H7 (cell line): ENCODE measurements at regions not wholly inside any gene's neighbourhood (a gene's known extent, or its start where the extent isn't known, plus 50 kb on each side); places are given as distances from the start of the nearest gene placed in this dataset.
A peak's percentile ranks its signal among the peaks of the same experiment; 100 is the strongest.
"Not testable (repeated sequence)": the region's sequence is repeated elsewhere in the genome, so short reads cannot be mapped to it uniquely, and the experiment has no call there.

ENCODE experiments used
- DNase-seq: peaks from one replicate; pipeline ENCODE4 v3.0.0; 2012
- H3K27me3 ChIP-seq: 2 replicates; pipeline ENCODE4 v1.6.0; 2011; ENCODE audit warnings: mild to moderate bottlenecking, low read length; ENCODE audit not compliant: control insufficient read depth, insufficient read depth
- H3K36me3 ChIP-seq: replicated peaks from 2 replicates; pipeline ENCODE4 v1.5.1; 2011; ENCODE audit warnings: low read length; ENCODE audit not compliant: control insufficient read depth, insufficient read depth
- H3K4me3 ChIP-seq: 2 replicates; pipeline ENCODE4 v1.5.1; 2011; ENCODE audit warnings: low read depth, mild to moderate bottlenecking, control low read depth, low read length, moderate library complexity; ENCODE audit not compliant: insufficient read depth

DNA sequence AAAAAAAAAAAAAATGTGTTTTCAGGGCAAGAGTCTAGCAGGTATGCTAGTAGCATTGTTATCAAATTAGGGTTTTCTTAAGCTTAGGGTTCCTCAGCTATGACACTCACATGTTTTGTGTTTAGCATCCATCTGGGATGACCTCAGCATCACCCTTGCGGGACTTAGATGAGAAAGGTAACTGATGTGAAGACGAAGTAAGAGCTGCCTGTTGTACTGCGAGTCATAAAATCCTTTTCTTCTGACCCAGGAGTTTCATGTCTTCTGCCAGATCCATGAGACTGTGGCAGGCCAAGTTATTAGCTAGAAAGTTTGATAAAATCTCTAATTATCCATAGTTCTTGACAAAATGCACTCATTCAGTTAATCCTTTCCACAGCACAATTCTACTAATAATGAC, 1251.1 kb downstream of the AMY1C start:
- no peak overlapping the region for H3K4me3 ChIP-seq
- no peaks in the 10 kb centered on the region for H3K27me3 ChIP-seq
- H3K36me3 ChIP-seq = no peaks in the 10 kb centered on the region
- DNase-seq = no peak

DNA sequence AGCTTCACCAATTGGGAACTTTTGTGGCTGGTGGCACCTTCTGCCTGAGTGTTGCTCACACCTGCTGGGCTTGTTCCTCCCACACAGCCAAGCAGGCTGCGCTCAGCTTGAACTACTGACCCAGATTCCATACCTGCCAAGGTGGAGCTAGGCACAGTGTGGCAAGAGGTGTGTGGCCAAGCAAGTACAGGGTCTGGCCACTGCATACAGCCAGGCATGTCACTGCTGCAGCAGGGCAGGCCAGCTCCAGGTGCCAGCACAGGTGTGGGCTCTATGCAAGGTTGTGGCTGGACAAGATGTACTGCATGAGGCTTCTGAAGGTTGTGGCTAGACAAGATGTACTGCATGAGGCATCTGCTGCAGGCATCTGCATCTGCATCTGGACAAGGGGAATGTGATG, 1254.8 kb downstream of the AMY1C start:
- no peak for DNase-seq
- H3K27me3 ChIP-seq = no peaks in the 10 kb centered on the region
- H3K4me3 ChIP-seq = no peak overlapping the region
- no peaks in the 10 kb centered on the region for H3K36me3 ChIP-seq

DNA sequence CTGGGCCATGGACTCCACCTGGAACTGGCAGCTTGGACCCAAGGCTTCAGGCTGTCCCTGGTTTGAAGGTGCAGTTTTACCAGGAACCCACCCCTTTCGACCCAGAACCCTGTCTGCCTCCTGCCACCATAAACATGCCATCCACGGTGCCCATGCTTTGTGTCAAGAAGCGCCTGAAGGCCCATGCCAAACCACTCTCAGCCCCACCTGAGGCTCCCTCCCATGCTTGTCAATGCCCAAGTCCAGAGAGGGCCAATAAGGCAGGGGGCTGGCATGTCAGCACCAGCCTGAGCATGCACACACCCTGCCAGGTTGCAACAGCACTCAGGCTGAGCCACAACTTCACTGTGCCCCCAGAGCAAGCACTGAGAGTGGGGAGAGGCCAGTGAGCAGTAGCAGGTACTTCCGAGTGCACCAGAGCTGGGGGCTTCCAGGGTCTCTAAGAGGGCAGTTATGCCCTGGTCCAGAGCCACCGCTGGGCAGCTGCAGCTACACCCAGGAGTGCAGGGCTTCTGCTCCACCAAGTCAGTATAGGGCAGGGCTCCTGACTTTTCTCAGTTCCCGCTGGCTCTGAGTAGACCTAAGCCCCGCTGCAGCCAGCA, 1256.0 kb downstream of the AMY1C start:
- H3K36me3 ChIP-seq = no peaks in the 10 kb centered on the region
- DNase-seq = no peak
- H3K27me3 ChIP-seq = no peaks in the 10 kb centered on the region
- no peak overlapping the region for H3K4me3 ChIP-seq

DNA sequence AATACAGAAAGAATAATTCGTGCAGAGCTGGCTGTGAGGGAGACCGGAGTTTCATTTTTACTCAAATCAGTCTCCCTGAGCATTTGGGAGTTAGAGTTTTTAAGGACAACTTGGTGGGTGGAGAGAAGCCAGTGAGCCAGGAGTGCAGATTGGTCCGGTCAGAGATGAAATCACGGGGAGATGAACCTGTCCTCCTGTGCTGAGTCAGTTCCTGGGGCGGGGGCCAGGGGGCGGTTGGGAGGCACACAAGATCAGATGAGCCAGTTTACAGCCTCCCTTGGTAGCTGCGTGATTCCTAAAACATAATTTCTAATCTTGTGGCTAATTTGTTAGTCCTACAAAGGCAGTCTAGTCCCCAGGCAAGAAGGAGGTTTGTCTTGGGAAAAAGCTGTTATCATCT, 1267.9 kb downstream of the AMY1C start:
- no peak for DNase-seq
- no peaks in the 10 kb centered on the region for H3K36me3 ChIP-seq
- H3K4me3 ChIP-seq = no peak overlapping the region
- no peaks in the 10 kb centered on the region for H3K27me3 ChIP-seq

DNA sequence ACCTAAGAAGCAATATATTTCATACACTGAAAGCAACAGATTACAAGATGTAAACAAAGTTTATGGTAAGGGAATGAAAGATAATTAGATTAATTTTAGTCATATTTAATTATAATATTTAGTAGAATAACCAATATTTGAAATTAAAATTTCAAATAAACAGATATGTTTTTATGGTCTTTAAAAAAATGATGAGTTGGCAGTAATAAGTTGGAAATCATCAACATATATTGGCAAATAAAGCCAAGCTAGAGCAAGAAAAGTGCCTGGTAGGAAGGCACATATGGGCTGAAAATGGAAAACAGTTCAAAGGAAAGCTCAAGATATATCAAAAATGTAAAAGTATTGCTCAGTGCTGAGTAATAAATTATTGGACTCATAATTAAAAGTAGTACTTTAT, 1274.0 kb downstream of the AMY1C start:
- Histone ChIP-seq H3K4me3 (no peak overlapping the region), H3K36me3 (no peaks in the 10 kb centered on the region)
- no peak for DNase-seq

DNA sequence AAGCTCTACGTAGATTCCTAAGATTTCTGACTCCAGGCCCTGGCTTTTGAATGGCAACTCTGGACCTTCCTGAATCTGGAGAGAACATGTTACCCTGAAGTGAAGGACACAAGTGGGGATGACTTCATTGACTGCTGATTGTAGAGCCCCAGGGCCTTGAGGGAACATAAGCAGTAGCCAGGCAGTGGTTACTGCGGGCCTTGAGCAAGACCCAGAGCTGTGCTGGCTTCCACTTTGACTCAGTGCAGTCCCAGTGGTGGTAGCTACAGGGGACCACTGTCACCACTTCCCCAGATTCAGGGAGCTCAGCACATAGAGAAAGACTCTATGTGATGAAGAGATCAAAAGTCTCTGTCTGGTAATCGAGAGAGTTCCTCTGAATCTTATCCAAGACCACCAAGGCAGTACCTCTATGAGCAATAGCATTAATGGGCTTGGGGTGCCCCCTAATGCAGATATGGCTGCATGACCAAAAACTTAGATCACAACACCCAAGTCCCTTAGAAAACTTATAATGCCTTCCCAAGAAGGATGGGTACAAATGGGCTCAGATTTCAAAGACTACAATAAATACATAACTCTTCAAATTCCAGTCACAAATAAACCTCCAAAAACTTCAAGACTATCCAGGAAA, 1278.3 kb downstream of the AMY1C start:
- DNase-seq = no peak
- Histone ChIP-seq H3K27me3 (no peaks in the 10 kb centered on the region), H3K4me3 (no peak overlapping the region), H3K36me3 (no peaks in the 10 kb centered on the region)

More for the DNA sequence above, 1274.0 kb downstream of the AMY1C start:
- H3K27me3 ChIP-seq = no peaks in the 10 kb centered on the region

DNA sequence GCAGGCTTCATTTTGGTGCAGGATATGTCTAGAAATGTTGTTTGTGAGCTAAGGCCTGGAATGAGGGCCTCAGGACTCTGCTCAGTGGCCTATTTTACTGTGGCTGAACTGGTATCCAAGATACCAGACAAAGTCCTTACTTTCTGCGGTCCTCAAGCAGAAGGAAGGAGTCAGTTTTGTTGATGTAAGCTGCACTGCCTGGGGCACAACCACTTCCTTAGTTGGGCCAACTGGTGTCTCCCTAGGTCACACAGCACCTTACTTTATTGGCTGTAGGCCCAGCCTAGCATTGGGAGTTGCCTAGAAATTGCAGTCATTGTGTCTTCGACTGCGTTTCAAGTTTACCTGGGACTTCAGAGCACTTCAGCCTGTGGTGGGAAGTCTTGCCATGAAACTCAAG, 1322.7 kb downstream of the AMY1C start:
- Histone ChIP-seq H3K27me3 (no peaks in the 10 kb centered on the region), H3K36me3 (no peaks in the 10 kb centered on the region), H3K4me3 (no peak overlapping the region)
- DNase-seq = no peak

DNA sequence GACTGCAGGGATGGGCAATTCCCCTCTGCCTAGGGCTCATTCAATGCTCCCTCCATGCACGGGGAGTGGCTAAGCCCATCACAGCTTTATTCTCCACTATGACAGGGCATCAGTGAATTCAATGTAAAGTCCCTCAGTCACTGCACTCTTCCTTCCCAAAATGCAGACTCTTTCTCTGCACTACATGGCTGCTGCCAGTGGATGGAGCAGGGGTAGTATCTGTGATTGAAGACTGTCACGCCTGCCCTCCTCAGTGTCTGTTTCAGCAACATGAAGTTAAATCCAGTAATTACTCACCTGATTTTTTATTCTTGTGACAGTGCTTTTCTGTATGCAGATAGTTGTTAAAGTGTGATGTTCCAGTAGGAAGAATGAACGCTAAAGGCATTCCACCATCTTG, 1323.2 kb downstream of the AMY1C start:
- no peaks in the 10 kb centered on the region for H3K27me3 ChIP-seq
- DNase-seq = peak; percentile 0
- no peaks in the 10 kb centered on the region for H3K36me3 ChIP-seq
- no peak overlapping the region for H3K4me3 ChIP-seq

DNA sequence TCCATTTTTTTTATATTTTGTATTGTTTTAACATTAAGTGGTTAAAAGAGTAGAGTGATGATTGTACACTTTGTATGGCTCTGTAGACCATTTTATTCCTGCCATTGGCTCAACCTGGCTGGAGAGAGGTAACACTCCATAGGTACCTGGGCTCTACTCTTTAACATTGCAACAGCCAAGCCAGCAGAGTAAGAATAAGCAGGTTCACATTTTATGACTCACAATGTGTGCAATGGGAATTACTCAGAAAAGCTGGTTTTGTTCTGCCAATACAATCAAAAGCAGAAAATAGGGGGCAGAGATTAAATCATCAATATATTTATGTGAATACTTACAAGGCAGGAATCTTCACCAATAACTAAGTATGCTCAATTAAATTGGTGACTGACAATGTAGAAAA, 1324.0 kb downstream of the AMY1C start:
- Histone ChIP-seq H3K27me3 (no peaks in the 10 kb centered on the region), H3K36me3 (no peaks in the 10 kb centered on the region), H3K4me3 (no peak overlapping the region)
- no peak for DNase-seq

DNA sequence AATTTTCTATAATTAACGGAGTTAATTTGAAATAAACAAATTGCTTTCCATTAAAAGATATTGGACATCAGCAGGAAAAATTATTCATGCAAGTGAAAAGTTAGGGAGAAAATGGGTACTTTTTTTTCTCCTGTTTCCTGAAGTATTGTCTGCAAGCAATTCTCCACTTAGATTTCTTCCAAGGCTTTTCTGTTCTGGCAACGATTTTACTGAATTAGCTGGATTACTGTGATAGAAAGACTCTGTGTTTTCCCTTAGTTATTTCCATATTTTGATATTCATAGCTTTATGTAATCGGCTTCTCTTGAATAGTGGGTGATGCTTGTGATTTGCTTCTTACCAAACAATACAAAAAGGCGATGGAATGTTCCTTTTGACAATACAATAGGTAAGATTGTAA, 1333.9 kb downstream of the AMY1C start:
- DNase-seq = no peak
- no peaks in the 10 kb centered on the region for H3K27me3 ChIP-seq
- H3K4me3 ChIP-seq = no peak overlapping the region
- H3K36me3 ChIP-seq = no peaks in the 10 kb centered on the region

DNA sequence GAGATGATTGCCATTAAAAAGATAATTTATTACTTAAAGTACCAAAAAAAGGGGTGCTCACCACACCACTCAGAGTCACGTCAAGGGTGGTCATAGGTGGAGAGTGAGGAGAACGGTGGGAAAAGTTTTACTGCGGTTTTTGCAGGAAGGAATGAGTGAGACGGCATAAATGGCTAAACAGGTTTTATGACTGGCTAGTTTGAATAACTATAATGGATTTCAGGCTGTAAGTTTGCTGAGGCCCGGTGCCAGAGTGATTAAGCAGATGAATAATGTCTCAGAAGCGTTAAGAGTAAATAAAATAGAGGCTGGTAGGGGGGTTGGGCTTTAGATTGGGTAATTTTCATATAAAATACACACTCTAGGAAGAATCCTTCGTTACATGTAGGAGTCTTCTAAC, 1337.8 kb downstream of the AMY1C start:
- DNase-seq = no peak
- H3K27me3 ChIP-seq = no peaks in the 10 kb centered on the region
- H3K36me3 ChIP-seq = no peaks in the 10 kb centered on the region
- H3K4me3 ChIP-seq = no peak overlapping the region

DNA sequence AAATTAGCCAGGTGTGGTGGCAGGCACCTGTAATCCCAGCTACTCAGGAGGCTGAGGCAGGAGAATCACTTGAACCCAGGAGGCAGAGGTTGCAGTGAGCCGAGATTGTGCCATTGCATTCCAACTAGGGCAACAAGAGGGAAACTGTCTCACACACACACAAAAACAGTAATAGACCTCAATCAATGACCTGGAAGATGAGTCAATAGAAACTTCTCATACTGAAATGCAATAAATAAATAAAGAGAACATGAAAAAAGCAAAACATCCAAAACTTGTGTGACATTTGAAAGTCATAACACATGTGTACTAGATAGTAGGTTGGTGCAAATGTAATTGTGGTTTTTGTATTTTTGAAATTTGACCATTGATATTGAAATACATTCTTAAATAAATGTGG, 1338.5 kb downstream of the AMY1C start:
- no peak for DNase-seq
- no peaks in the 10 kb centered on the region for H3K36me3 ChIP-seq
- no peaks in the 10 kb centered on the region for H3K27me3 ChIP-seq
- no peak overlapping the region for H3K4me3 ChIP-seq

DNA sequence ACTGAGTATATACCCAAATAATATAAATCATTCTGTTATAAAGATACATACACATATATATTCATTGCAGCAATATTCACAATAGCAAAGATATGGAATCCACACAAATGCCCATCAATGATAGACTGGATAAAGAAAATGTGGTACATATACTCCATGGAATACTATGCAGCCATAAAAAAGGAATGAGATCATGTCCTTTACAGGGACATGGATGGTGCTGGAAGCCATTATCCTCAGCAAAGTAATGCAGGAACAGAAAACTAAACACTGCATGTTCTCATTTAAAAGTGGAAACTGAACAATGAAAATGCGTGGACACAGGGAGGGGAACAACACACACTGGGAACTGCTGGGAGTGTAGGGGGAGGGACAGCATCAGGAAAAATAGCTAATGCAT, 1344.2 kb downstream of the AMY1C start:
- DNase-seq, H3K36me3 ChIP-seq, H3K27me3 ChIP-seq, H3K4me3 ChIP-seq: not testable (repeated sequence)

DNA sequence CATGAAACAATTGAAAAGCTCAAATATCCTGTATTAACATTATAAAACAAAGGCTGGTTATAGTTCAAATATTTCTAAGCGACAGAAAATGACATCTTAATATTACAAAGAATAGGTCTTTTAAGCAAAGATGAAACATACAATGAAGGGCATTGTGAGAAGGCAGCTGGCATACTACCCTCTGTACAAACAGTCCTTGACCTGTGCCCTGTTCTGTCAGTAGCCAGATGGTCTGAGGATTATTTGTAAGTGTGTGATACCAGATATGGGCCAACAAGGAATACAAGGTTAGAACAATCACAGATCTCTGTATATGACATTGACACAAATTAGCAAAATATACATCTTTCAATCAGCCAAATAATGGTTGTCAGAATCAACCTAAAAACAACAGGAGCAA, 1350.4 kb downstream of the AMY1C start:
- no peak overlapping the region for H3K4me3 ChIP-seq
- H3K36me3 ChIP-seq = no peaks in the 10 kb centered on the region
- H3K27me3 ChIP-seq = no peaks in the 10 kb centered on the region
- no peak for DNase-seq

DNA sequence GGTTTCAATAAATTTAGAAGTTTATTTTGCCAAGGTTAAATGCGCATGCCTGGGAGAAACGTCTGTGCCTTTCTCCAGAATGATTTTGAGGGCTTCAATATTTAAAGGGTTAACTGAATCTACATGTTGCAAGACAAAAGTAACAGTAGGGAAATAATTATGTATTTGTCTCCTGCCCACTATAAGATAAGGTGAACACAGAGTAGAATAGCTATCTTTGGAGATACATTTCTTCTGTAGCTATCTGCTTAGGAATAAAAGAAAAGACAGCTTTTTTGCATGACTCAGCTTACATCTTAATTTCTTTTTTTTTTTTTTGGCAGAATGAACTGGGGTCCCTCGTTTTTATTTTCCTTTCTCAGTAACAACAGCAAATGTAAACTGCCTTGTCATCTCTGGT, 1351.6 kb downstream of the AMY1C start:
- H3K4me3 ChIP-seq = no peak overlapping the region
- DNase-seq = no peak
- no peaks in the 10 kb centered on the region for H3K27me3 ChIP-seq
- H3K36me3 ChIP-seq = no peaks in the 10 kb centered on the region

DNA sequence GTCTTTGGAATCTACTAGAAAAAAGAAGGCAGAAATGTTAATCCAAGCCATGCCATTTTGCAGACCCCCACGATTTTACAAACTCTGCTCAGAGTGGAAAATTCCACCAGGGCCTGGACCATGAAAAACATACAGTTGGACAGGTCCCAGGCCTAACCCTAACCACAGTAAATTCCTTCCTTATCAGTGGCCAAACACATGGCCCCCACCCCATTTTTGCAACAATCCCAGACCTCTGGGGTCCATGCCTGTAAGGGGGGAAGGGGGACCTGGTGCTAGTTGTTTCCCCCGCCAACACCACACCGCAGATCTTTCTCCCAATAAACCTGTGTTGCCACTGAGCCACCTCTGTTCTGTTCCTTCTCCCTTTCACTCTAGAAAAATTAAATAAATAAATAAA, 1352.7 kb downstream of the AMY1C start:
- H3K4me3 ChIP-seq = no peak overlapping the region
- DNase-seq = no peak
- H3K36me3 ChIP-seq = no peaks in the 10 kb centered on the region
- H3K27me3 ChIP-seq = no peaks in the 10 kb centered on the region
